IMR-90 (cell line): ENCODE measurements at regions not wholly inside any gene's neighbourhood (a gene's known extent, or its start where the extent isn't known, plus 50 kb on each side); places are given as distances from the start of the nearest gene placed in this dataset.

Source experiments
- ATAC-seq: fragments of 200-7000 bp; cut with Tn5 transposase; 2 replicates; pipeline ENCODE4 v1.9.1; 2020; ENCODE audit warnings: low read depth, mild to moderate bottlenecking, moderate library complexity
- BruUV-seq: library from RNA; stranded (reverse); fragments of 400-500 nt; replicated peaks from 2 replicates; lab custom pipeline; 2021; lab: Mats Ljungman, UMichigan
- CTCF ChIA-PET: fragments of 300-600 bp; formaldehyde crosslinking; extraction: SDS; loops from one replicate; lab custom pipeline; 2021; ENCODE audit warnings: antibody characterized with exemption; lab: Yijun Ruan, JAX
- POLR2A ChIA-PET: fragments of 300-600 bp; sonication (Branson Sonifier 250); formaldehyde crosslinking; loops from one replicate; lab custom pipeline; 2022; ENCODE audit warnings: antibody characterized with exemption; ENCODE audit not compliant: unreplicated experiment; lab: Charles Lee
- DNase-seq: peaks from one replicate; pipeline ENCODE4 v3.0.0; 2013
- H2AFZ ChIP-seq: replicated peaks from 2 replicates; pipeline ENCODE3; 2013; ENCODE audit warnings: low read length, mild to moderate bottlenecking; ENCODE audit not compliant: poor library complexity
- H2AK5ac ChIP-seq: 2 replicates; pipeline ENCODE4 v1.6.1; 2013; ENCODE audit warnings: low read depth, low read length, inconsistent platforms
- H2AK9ac ChIP-seq: replicated peaks from 2 replicates; pipeline ENCODE3; 2013; ENCODE audit warnings: mild to moderate bottlenecking, low read depth, low read length, moderate library complexity; ENCODE audit not compliant: poor library complexity
- H2BK120ac ChIP-seq: 2 replicates; pipeline ENCODE4 v1.6.1; 2013; ENCODE audit warnings: low read depth, low read length, inconsistent platforms
- H2BK15ac ChIP-seq: 3 replicates; pipeline ENCODE4 v1.6.1; 2013; ENCODE audit warnings: low read depth, low read length, inconsistent platforms
- H2BK20ac ChIP-seq: 2 replicates; pipeline ENCODE4 v1.6.1; 2013; ENCODE audit warnings: low read depth, mild to moderate bottlenecking, inconsistent platforms, low read length, moderate library complexity
- H2BK5ac ChIP-seq: 2 replicates; pipeline ENCODE4 v1.6.1; 2013; ENCODE audit warnings: mild to moderate bottlenecking, low read depth, low read length, inconsistent platforms; ENCODE audit not compliant: poor library complexity, severe bottlenecking
- H3K14ac ChIP-seq: replicated peaks from 2 replicates; pipeline ENCODE4 v1.6.1; 2013; ENCODE audit warnings: low read depth, low read length, inconsistent platforms
- H3K18ac ChIP-seq: 2 replicates; pipeline ENCODE4 v1.6.1; 2013; ENCODE audit warnings: low read depth, low read length, control low read depth
- H3K23ac ChIP-seq: 2 replicates; pipeline ENCODE4 v1.6.1; 2013; ENCODE audit warnings: low read depth, low read length, inconsistent platforms
- H3K27ac ChIP-seq: 2 replicates; pipeline ENCODE4 v1.5.1; 2013; ENCODE audit warnings: mild to moderate bottlenecking, control low read depth, low read length; ENCODE audit not compliant: insufficient read depth
- H3K27me3 ChIP-seq: 2 replicates; pipeline ENCODE4 v1.6.1; 2013; ENCODE audit warnings: low read length; ENCODE audit not compliant: control insufficient read depth, insufficient read depth
- H3K36me3 ChIP-seq: 2 replicates; pipeline ENCODE4 v1.6.1; 2013; ENCODE audit warnings: low read length, mixed read lengths; ENCODE audit not compliant: control insufficient read depth, insufficient read depth
- H3K4ac ChIP-seq: 2 replicates; pipeline ENCODE4 v1.6.1; 2013; ENCODE audit warnings: low read depth, low read length, inconsistent platforms
- H3K4me1 ChIP-seq: 2 replicates; pipeline ENCODE4 v1.6.1; 2013; ENCODE audit warnings: low read length, mixed read lengths; ENCODE audit not compliant: control insufficient read depth, insufficient read depth
- H3K4me2 ChIP-seq: 2 replicates; pipeline ENCODE4 v1.6.1; 2013; ENCODE audit warnings: low read depth, mild to moderate bottlenecking, control low read depth, low read length, moderate library complexity
- H3K4me3 ChIP-seq: 2 replicates; pipeline ENCODE4 v1.5.1; 2013; ENCODE audit warnings: low read depth, mild to moderate bottlenecking, control low read depth, low read length, moderate library complexity; ENCODE audit not compliant: insufficient read depth
- H3K56ac ChIP-seq: 2 replicates; pipeline ENCODE4 v1.6.1; 2013; ENCODE audit warnings: low read length, inconsistent platforms; ENCODE audit not compliant: insufficient read depth; ENCODE audit errors: extremely low read depth
- H3K79me1 ChIP-seq, 2 experiments: 2 replicates each; pipeline ENCODE4 v1.6.1; 2013; ENCODE audit warnings: low read length in 2 of 2, inconsistent platforms in 1 of 2, low read depth in 1 of 2
- H3K9ac ChIP-seq: 2 replicates; pipeline ENCODE4 v1.6.1; 2013; ENCODE audit warnings: low read depth, low read length, control low read depth
- H3K9me1 ChIP-seq: 2 replicates; pipeline ENCODE4 v1.6.1; 2013; ENCODE audit warnings: low read length, inconsistent platforms; ENCODE audit not compliant: insufficient read depth
- H3K9me3 ChIP-seq: 2 replicates; pipeline ENCODE4 v1.6.1; 2013; ENCODE audit warnings: low read length; ENCODE audit not compliant: control insufficient read depth, insufficient read depth
- H4K20me1 ChIP-seq: 2 replicates; pipeline ENCODE4 v1.6.1; 2013; ENCODE audit warnings: low read length, inconsistent platforms; ENCODE audit not compliant: insufficient read depth
- H4K5ac ChIP-seq: 2 replicates; pipeline ENCODE4 v1.6.1; 2013; ENCODE audit warnings: mild to moderate bottlenecking, low read depth, low read length, control low read depth
- H4K8ac ChIP-seq, 2 experiments: 2 replicates each; pipeline ENCODE4 v1.6.1; 2013; ENCODE audit warnings: low read depth in 2 of 2, low read length in 2 of 2, control low read depth in 1 of 2, inconsistent platforms in 1 of 2
- H4K91ac ChIP-seq: 2 replicates; pipeline ENCODE4 v1.6.1; 2013; ENCODE audit warnings: low read depth, low read length, inconsistent platforms; ENCODE audit not compliant: insufficient read depth
- CEBPB ChIP-seq: IDR thresholded peaks from 2 replicates; pipeline ENCODE4 v1.6.1; 2012; ENCODE audit warnings: low read depth, low read length, improper control_type of control experiment
- CHD1 ChIP-seq: IDR thresholded peaks from 2 replicates; pipeline ENCODE4 v1.6.1; 2012; ENCODE audit warnings: low read depth, low read length, improper control_type of control experiment
- CTCF ChIP-seq: conservative IDR thresholded peaks from 2 replicates; pipeline ENCODE4 v1.5.1; 2012; ENCODE audit warnings: mild to moderate bottlenecking, low read depth, low read length, improper control_type of control experiment
- ELK1 ChIP-seq: fragments of 150-350 bp; IDR thresholded peaks from 2 replicates; pipeline ENCODE4 v1.6.1; 2016; ENCODE audit warnings: low read depth, mild to moderate bottlenecking, low read length, moderate library complexity, borderline replicate concordance
- FOS ChIP-seq: fragments of 150-350 bp; IDR thresholded peaks from 2 replicates; pipeline ENCODE4 v1.6.1; 2016; ENCODE audit warnings: low read depth, low read length
- MAFK ChIP-seq: IDR thresholded peaks from 2 replicates; pipeline ENCODE4 v1.6.1; 2012; ENCODE audit warnings: low read depth, low read length, improper control_type of control experiment
- MAZ ChIP-seq: IDR thresholded peaks from 2 replicates; pipeline ENCODE4 v1.6.1; 2012; ENCODE audit warnings: low read depth, mild to moderate bottlenecking, low read length, improper control_type of control experiment, moderate library complexity, borderline replicate concordance
- MXI1 ChIP-seq: IDR thresholded peaks from 2 replicates; pipeline ENCODE4 v1.6.1; 2012; ENCODE audit warnings: low read depth, mild to moderate bottlenecking, low read length, moderate library complexity, borderline replicate concordance
- NFE2L2 ChIP-seq: fragments of 150-350 bp; IDR thresholded peaks from 2 replicates; pipeline ENCODE4 v1.6.1; 2016; ENCODE audit warnings: low read depth, mild to moderate bottlenecking, low read length
- POLR2A ChIP-seq: IDR thresholded peaks from 2 replicates; pipeline ENCODE4 v1.6.1; 2012; ENCODE audit warnings: mild to moderate bottlenecking, low read depth, low read length
- RAD21 ChIP-seq: IDR thresholded peaks from 2 replicates; pipeline ENCODE4 v1.6.1; 2012; ENCODE audit warnings: low read length, improper control_type of control experiment
- RCOR1 ChIP-seq: IDR thresholded peaks from 2 replicates; pipeline ENCODE4 v1.6.1; 2012; ENCODE audit warnings: mild to moderate bottlenecking, low read length, improper control_type of control experiment; ENCODE audit not compliant: insufficient replicate concordance
- RFX5 ChIP-seq: IDR thresholded peaks from 2 replicates; pipeline ENCODE4 v1.8.0; 2012; ENCODE audit warnings: low read depth, mild to moderate bottlenecking, low read length, moderate library complexity
- SMC3 ChIP-seq: fragments of 150-350 bp; IDR thresholded peaks from 2 replicates; pipeline ENCODE4 v1.6.1; 2016; ENCODE audit warnings: low read depth, mild to moderate bottlenecking, antibody characterized with exemption, low read length, moderate library complexity
- USF2 ChIP-seq: fragments of 150-350 bp; IDR thresholded peaks from 2 replicates; pipeline ENCODE4 v1.6.1; 2017; ENCODE audit warnings: mild to moderate bottlenecking, antibody characterized with exemption, low read length, low read depth
- WGBS, 2 experiments: methylation state at CpG; one replicate each; pipeline versions ENCODE4 v1.1.5 to v1.1.7; 2013; ENCODE audit warnings: missing lambda C conversion rate in 2 of 2; ENCODE audit not compliant: insufficient read length in 1 of 2; ENCODE audit errors: extremely low coverage in 2 of 2; 5-methylcytosine and 5-hydroxymethylcytosine counted together
- dilution Hi-C: fragments of 300-500 bp; cut with HindIII; formaldehyde crosslinking; loops from one replicate; pipeline ENCODE4 v1.14.3; 2018; ENCODE audit warnings: low sequenced_read_pairs; ENCODE audit not compliant: unreplicated experiment
- in situ Hi-C: fragments of 300-500 bp; cut with MboI; formaldehyde crosslinking; loops from 3 replicates; pipeline ENCODE4 v1.14.3; 2019; ENCODE audit warnings: low sequenced_read_pairs, inconsistent platforms, mixed read lengths
- intact Hi-C: fragments of 100-400 bp; cut with micrococcal nuclease; formaldehyde crosslinking; loops from 2 replicates; pipeline ENCODE4 v1.10.0; 2022

GRCh38 chr4:43360296-43360695, 467.8 kb downstream of the GRXCR1 start:
- no peak overlapping the region for H3K14ac ChIP-seq
- ATAC-seq (no peak), DNase-seq (no peak)
- no peak overlapping the region for H3K56ac ChIP-seq
- ChIA-PET CTCF (no interaction called here), POLR2A (no interaction called here)
- no peaks in the 10 kb centered on the region for H3K9me3 ChIP-seq
- H2BK120ac ChIP-seq: no peak overlapping the region
- H3K79me1 ChIP-seq: no peaks in the 10 kb centered on the region
- no peak overlapping the region for H2AK9ac ChIP-seq
- dilution Hi-C loops (no loop called here), in situ Hi-C loops (no loop called here), intact Hi-C loops (no loop called here)
- no peak overlapping the region for H3K9ac ChIP-seq
- H2BK15ac ChIP-seq: no peak overlapping the region
- no TSS peak for BruUV-seq
- H4K91ac ChIP-seq: no peak overlapping the region
- H3K18ac ChIP-seq: no peak overlapping the region
- no peak overlapping the region for H4K8ac ChIP-seq
- H3K4me1 ChIP-seq: no peaks in the 10 kb centered on the region
- H4K20me1 ChIP-seq: no peaks in the 10 kb centered on the region
- no peaks in the 10 kb centered on the region for H3K27me3 ChIP-seq
- H2AFZ ChIP-seq: no peak overlapping the region
- no peak overlapping the region for H3K27ac ChIP-seq
- no peaks in the 10 kb centered on the region for H3K36me3 ChIP-seq
- no CpG with 5 or more reads among the region's 2 CpGs for WGBS, 2 experiments
- H3K4me2 ChIP-seq: no peak overlapping the region
- no peak overlapping the region for H2BK20ac ChIP-seq
- no peak overlapping the region for H3K4ac ChIP-seq
- H2BK5ac ChIP-seq: no peak overlapping the region
- no peaks in the 10 kb centered on the region for H3K9me1 ChIP-seq
- H2AK5ac ChIP-seq: no peak overlapping the region
- H3K4me3 ChIP-seq: no peak overlapping the region
- H3K23ac ChIP-seq: no peak overlapping the region
- TF ChIP-seq CEBPB: no peak
- no peak for TF ChIP-seq RFX5
- TF ChIP-seq CTCF: no peak
- TF ChIP-seq RAD21: no peak
- no peak for TF ChIP-seq POLR2A
- no peak for TF ChIP-seq ELK1
- TF ChIP-seq USF2: no peak
- TF ChIP-seq MAZ: no peak
- TF ChIP-seq MAFK: no peak
- TF ChIP-seq SMC3: no peak
- TF ChIP-seq FOS: no peak
- TF ChIP-seq RCOR1: no peak
- TF ChIP-seq MXI1: no peak
- TF ChIP-seq CHD1: no peak
- no peak for TF ChIP-seq NFE2L2
- H4K5ac ChIP-seq: no peak overlapping the region
